Activated CD4-positive, alpha-beta memory T cell treated with anti-CD3 and anti-CD28 coated beads, Interleukin-2, amount 10 ng/mL, durations not matched to agents 7 days and 5 days (primary cell): ENCODE measurements at regions not wholly inside any gene's neighbourhood (a gene's known extent, or its start where the extent isn't known, plus 50 kb on each side); places are given as distances from the start of the nearest gene placed in this dataset.
"Not testable (repeated sequence)": the region's sequence is repeated elsewhere in the genome, so short reads cannot be mapped to it uniquely, and the experiment has no call there.

Experiments used
- CTCF ChIA-PET: fragments of 350-600 bp; sonication (Branson Sonifier 250); formaldehyde crosslinking; loops from one replicate; lab custom pipeline; 2021; ENCODE audit warnings: antibody characterized with exemption, inconsistent platforms; lab: Charles Lee
- POLR2A ChIA-PET: fragments of 350-600 bp; sonication (Branson Sonifier 250); formaldehyde crosslinking; loops from one replicate; lab custom pipeline; 2021; ENCODE audit warnings: antibody characterized with exemption; lab: Charles Lee
- DNase-seq: peaks from one replicate; pipeline ENCODE4 v3.0.0-alpha.2; 2020
- H3K27ac Mint-ChIP-seq: one replicate; pipeline ENCODE4 v1.8.0; 2021; ENCODE audit warnings: mild to moderate bottlenecking, mixed read lengths
- H3K27me3 Mint-ChIP-seq: one replicate; pipeline ENCODE4 v1.8.0; 2021; ENCODE audit warnings: mixed read lengths
- H3K36me3 Mint-ChIP-seq: one replicate; pipeline ENCODE4 v1.8.0; 2021; ENCODE audit warnings: low read depth, mixed read lengths
- H3K4me1 Mint-ChIP-seq: one replicate; pipeline ENCODE4 v1.8.0; 2021; ENCODE audit warnings: mixed read lengths
- H3K4me3 Mint-ChIP-seq: one replicate; pipeline ENCODE4 v1.8.0; 2021; ENCODE audit warnings: mild to moderate bottlenecking, mixed read lengths
- H3K9me3 Mint-ChIP-seq: one replicate; pipeline ENCODE4 v1.8.0; 2021; ENCODE audit warnings: mixed read lengths

DNA sequence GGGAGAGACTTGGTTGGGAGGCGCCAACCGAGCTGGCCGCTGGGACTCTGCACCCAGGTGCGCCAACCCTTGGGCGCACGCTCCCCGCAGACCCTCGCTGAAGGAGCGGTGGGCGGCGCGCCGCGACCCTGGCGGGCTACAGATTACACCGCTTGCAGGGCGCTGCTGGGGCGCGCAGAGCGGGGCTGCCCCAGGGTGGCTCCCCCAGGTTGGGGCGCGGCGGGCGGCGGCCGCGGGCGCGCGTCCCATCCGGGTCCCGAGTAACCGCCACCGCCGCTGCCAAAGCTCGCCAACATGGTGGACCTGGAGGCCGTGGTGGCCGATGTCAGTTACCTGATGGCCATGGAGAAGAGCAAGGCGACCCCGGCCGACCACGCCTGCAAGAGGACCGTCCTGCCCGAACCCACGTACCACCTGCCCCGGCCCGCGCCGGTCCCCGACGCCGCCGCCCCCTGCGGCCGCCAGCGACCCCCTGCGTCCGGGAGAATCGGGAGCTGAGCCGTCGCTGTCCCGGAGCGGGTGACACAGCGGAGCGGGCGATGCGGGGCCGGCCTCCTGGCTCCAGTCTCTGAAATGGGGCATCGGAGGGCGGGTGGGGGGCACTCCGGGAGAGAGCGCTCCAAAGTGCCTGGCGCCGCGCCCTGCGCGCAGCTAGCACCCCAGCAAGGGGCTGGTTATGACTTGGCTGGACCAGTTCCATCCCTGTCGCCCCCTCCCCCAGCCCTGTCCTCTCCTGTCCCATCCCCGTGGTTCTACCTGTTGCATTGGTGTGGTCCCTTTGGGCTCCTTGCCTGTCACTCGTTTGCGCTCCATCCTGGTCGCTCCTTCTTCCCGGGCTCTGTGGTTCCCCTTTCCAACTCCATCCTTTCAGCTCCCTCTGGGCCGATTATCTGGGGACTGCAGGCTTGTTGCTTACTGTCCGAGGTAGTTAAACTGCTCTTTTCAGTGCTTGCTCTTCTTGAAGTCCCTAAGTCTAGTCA is 143.3 kb upstream of the GRK3 start:
- no peaks in the 10 kb centered on the region for H3K9me3 Mint-ChIP-seq
- no peak overlapping the region for H3K27ac Mint-ChIP-seq
- H3K4me1 Mint-ChIP-seq = peaks cover 21% of the 10 kb centered on the region
- H3K27me3 Mint-ChIP-seq = peaks cover 63% of the 10 kb centered on the region
- ChIA-PET POLR2A (no interaction called here), CTCF (interaction anchor here (0.6 to 1.1 kb wide), 3 partner anchors 58 to 945 kb away, joined by 3 to 4 read pairs (median 3); no protein-coding TSS in a partner anchor)
- peak overlapping the region; percentile 35 for H3K4me3 Mint-ChIP-seq
- H3K36me3 Mint-ChIP-seq = no peaks in the 10 kb centered on the region
- no peak for DNase-seq

GRCh38 chr22:25426530-25427308 is 137.8 kb upstream of the GRK3 start:
- H3K4me3 Mint-ChIP-seq, DNase-seq, H3K27ac Mint-ChIP-seq, POLR2A ChIA-PET, H3K36me3 Mint-ChIP-seq, H3K4me1 Mint-ChIP-seq, H3K9me3 Mint-ChIP-seq: not testable (repeated sequence)
- CTCF ChIA-PET = interaction anchor here (1.0 kb wide), 1 partner anchor 21 kb away, joined by 3 read pairs; no protein-coding TSS in a partner anchor
- H3K27me3 Mint-ChIP-seq = peaks cover 35% of the 10 kb centered on the region

GRCh38 chr22:25431637-25432342 is 132.7 kb upstream of the GRK3 start:
- CTCF ChIA-PET, H3K9me3 Mint-ChIP-seq, H3K27ac Mint-ChIP-seq, H3K36me3 Mint-ChIP-seq, H3K4me3 Mint-ChIP-seq, DNase-seq, POLR2A ChIA-PET, H3K4me1 Mint-ChIP-seq: not testable (repeated sequence)
- H3K27me3 Mint-ChIP-seq = peaks cover 14% of the 10 kb centered on the region

DNA sequence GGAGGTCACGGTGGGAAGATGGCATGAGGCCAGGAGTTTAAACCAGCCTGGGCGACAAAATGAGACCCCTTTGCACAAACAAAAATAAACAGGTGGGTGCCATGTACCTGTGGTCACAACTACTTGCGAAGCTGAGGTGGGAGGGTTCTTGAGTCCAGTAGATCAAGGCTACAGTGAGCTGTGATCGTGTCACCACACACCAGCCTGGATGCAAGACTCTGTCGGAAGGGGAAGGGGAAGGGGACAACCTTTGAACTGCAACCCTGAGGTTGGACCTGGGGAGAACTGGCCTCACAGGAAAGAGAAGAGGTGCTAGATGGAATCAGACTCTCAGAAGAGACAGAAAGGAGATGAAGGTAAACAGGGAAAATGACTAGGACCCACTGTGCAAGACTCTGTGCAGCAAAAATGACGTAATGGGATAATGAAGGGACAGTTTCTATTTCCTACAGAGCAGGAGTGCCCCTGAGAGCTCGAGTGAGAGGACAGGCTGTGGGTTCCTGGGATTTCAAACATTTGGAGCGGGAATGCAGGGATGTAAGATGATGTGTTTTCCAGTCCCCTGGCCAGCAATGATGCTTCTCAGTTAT is 131.0 kb upstream of the GRK3 start:
- H3K27me3 Mint-ChIP-seq, DNase-seq, POLR2A ChIA-PET, H3K36me3 Mint-ChIP-seq, H3K27ac Mint-ChIP-seq, CTCF ChIA-PET, H3K4me3 Mint-ChIP-seq, H3K4me1 Mint-ChIP-seq, H3K9me3 Mint-ChIP-seq: not testable (repeated sequence)

GRCh38 chr22:25437414-25438160 is 126.9 kb upstream of the GRK3 start:
- Mint-ChIP-seq H3K9me3 (no peaks in the 10 kb centered on the region), H3K4me3 (no peak overlapping the region), H3K27ac (no peak overlapping the region), H3K27me3 (peaks cover 7% of the 10 kb centered on the region), H3K4me1 (peaks cover 5% of the 10 kb centered on the region), H3K36me3 (no peaks in the 10 kb centered on the region)
- CTCF ChIA-PET = interaction anchor here (1.5 kb wide), 1 partner anchor 10 kb away, joined by 5 read pairs; no protein-coding TSS in a partner anchor
- POLR2A ChIA-PET = no interaction called here
- no peak for DNase-seq

- Mint-ChIP-seq H3K9me3 (no peaks in the 10 kb centered on the region), H3K4me3 (peak overlapping the region; percentile 88), H3K36me3 (peaks cover 16% of the 10 kb centered on the region), H3K27me3 (no peaks in the 10 kb centered on the region), H3K27ac (peak overlapping the region; percentile 55), H3K4me1 (peaks cover 37% of the 10 kb centered on the region)
- ChIA-PET CTCF (interaction anchor here (0.5 to 1.9 kb wide), 13 partner anchors 9 to 326 kb away, joined by 3 to 10 read pairs (median 5); no protein-coding TSS in a partner anchor), POLR2A (interaction anchor here (0.5 to 1.9 kb wide), 3 partner anchors 23 to 303 kb away, joined by 4 to 5 read pairs (median 4); no protein-coding TSS in a partner anchor)
- DNase-seq = no peak
Measured at GRCh38 chr22:25447067-25447685, 117.3 kb upstream of the GRK3 start.

GRCh38 chr22:25447686-25448434 is 116.6 kb upstream of the GRK3 start:
- POLR2A ChIA-PET = interaction anchor here (0.5 to 1.9 kb wide), 3 partner anchors 23 to 302 kb away, joined by 4 to 5 read pairs (median 4); no protein-coding TSS in a partner anchor
- CTCF ChIA-PET = interaction anchor here (0.6 to 1.9 kb wide), 17 partner anchors 10 to 884 kb away, joined by 3 to 10 read pairs (median 3); no protein-coding TSS in a partner anchor
- Mint-ChIP-seq H3K4me3 (peak overlapping the region; percentile 88), H3K9me3 (no peaks in the 10 kb centered on the region), H3K4me1 (peaks cover 44% of the 10 kb centered on the region), H3K27me3 (no peaks in the 10 kb centered on the region), H3K36me3 (peaks cover 20% of the 10 kb centered on the region), H3K27ac (peak overlapping the region; percentile 77)
- peak; percentile 93 for DNase-seq

- H3K4me3 Mint-ChIP-seq = peak overlapping the region; percentile 88
- POLR2A ChIA-PET = interaction anchor here (1.4 to 1.9 kb wide), 2 partner anchors 288 to 301 kb away, joined by 4 read pairs; no protein-coding TSS in a partner anchor
Measured at GRCh38 chr22:25448435-25449051, 115.9 kb upstream of the GRK3 start.

DNA sequence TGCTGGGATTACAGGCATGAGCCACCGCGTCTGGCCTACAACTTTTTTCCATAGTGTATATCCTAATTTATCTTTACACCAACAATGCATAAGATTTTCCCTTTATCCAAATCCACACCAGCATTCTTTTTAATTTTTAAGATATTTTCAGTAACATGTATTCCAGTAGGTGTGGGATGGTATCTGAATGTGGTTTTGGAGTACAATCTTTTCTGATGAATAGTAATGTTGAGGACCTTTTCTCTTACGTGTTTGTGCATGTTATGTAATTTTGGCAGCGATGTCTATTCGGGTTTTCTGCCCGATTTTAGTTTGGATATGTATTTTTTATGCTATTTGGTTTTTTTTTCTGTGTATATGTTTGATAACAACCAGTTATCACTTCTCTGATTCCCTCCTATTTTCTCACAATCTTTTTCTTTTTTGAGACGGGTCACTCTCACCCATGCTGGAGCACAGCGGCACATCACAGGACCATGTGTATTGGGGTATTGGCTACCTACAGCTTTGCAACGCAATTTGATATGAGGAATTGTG is 114.6 kb upstream of the GRK3 start:
- Mint-ChIP-seq H3K36me3 (peaks cover 31% of the 10 kb centered on the region), H3K27me3 (no peaks in the 10 kb centered on the region), H3K4me1 (peaks cover 52% of the 10 kb centered on the region), H3K4me3 (peak overlapping the region; percentile 88), H3K9me3 (no peaks in the 10 kb centered on the region), H3K27ac (no peak overlapping the region)
- DNase-seq = no peak
- ChIA-PET CTCF (no interaction called here), POLR2A (no interaction called here)

More at GRCh38 chr22:25448435-25449051, 115.9 kb upstream of the GRK3 start:
- Mint-ChIP-seq H3K36me3 (peaks cover 21% of the 10 kb centered on the region), H3K9me3 (no peaks in the 10 kb centered on the region), H3K27me3 (no peaks in the 10 kb centered on the region), H3K27ac (peak overlapping the region; percentile 77), H3K4me1 (peaks cover 46% of the 10 kb centered on the region)
- peak; percentile 23 for DNase-seq
- CTCF ChIA-PET = interaction anchor here (0.6 to 1.9 kb wide), 10 partner anchors 10 to 883 kb away, joined by 3 to 10 read pairs (median 3); no protein-coding TSS in a partner anchor

DNA sequence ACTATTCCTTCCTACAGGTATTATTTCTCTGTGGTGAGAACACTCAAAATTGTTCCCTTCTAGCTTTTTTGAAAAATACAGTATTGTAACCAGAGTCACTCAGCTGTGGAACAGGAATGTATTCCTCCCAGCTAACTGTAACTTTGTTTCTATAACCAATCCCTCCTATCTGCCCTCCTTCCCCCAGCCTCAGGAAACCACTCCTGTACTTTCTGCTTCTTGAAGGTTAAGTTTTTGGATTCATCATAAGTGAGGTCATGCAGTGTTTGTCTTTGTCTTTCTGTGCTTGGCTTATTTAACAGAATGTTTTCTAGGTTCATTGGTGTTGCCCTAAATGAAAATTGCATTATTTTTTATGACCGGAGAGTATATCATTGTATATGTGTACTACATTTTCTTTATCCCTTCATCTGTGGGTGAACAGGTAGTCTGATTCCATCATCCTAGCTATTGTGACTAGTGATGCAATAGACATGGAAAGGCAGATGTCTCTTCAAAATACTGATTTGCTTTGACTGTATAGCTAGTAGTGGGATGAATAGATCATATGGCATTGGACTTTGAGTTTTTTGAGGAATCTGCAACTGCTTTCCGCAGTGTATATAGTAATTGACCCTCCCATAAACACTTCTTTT is 112.9 kb upstream of the GRK3 start:
- H3K27me3 Mint-ChIP-seq = no peaks in the 10 kb centered on the region
- peak overlapping the region; percentile 3 for H3K4me3 Mint-ChIP-seq

More for the DNA sequence above, 112.9 kb upstream of the GRK3 start:
- peaks cover 36% of the 10 kb centered on the region for H3K36me3 Mint-ChIP-seq
- H3K27ac Mint-ChIP-seq = no peak overlapping the region
- DNase-seq = no peak
- peaks cover 52% of the 10 kb centered on the region for H3K4me1 Mint-ChIP-seq
- ChIA-PET POLR2A (no interaction called here), CTCF (interaction anchor here (0.7 to 1.4 kb wide), 2 partner anchors 10 to 170 kb away, joined by 3 read pairs; no protein-coding TSS in a partner anchor)
- H3K9me3 Mint-ChIP-seq = no peaks in the 10 kb centered on the region
